Colonic mucosa (tissue), 4 donors: ENCODE measurements at regions not wholly inside any gene's neighbourhood (a gene's known extent, or its start where the extent isn't known, plus 50 kb on each side); places are given as distances from the start of the nearest gene placed in this dataset.

Experiments used
- DNase-seq: peaks from one replicate; pipeline ENCODE4 v3.0.0-alpha.2; 2020
- H3K27ac ChIP-seq: fragments of 200-600 bp; one replicate; pipeline ENCODE4 v1.8.0; 2021
- H3K27me3 ChIP-seq: fragments of 200-600 bp; one replicate; pipeline ENCODE4 v1.8.0; 2021
- H3K36me3 ChIP-seq: fragments of 200-600 bp; one replicate; pipeline ENCODE4 v1.8.0; 2021
- H3K4me1 ChIP-seq: fragments of 200-600 bp; one replicate; pipeline ENCODE4 v1.8.0; 2021; ENCODE audit warnings: mild to moderate bottlenecking
- H3K4me3 ChIP-seq: fragments of 200-600 bp; one replicate; pipeline ENCODE4 v1.8.0; 2021
- H3K9ac ChIP-seq, 2 donors: one replicate each; pipeline ENCODE4 v1.7.0; 2013; ENCODE audit warnings: control low read depth in 2 of 2, low read depth in 2 of 2, low read length in 2 of 2
- H3K9me3 ChIP-seq: fragments of 200-600 bp; one replicate; pipeline ENCODE4 v1.8.0; 2021
- intact Hi-C: fragments of 100-400 bp; cut with DNase I; formaldehyde crosslinking; loops from one replicate; pipeline ENCODE4 v1.14.1; 2022
- TF ChIP-seq, protein P1 (sequence below): fragments of 200-600 bp; IDR thresholded peaks from one replicate; pipeline ENCODE4 v1.8.0; 2022; ENCODE audit warnings: antibody characterized with exemption, mild to moderate bottlenecking
- donor health status: healthy.
- donor health status: DM: no; HTN: no; CAD: no.
- donor health status: DM: no; HTN: no; CAD: no.

DNA sequence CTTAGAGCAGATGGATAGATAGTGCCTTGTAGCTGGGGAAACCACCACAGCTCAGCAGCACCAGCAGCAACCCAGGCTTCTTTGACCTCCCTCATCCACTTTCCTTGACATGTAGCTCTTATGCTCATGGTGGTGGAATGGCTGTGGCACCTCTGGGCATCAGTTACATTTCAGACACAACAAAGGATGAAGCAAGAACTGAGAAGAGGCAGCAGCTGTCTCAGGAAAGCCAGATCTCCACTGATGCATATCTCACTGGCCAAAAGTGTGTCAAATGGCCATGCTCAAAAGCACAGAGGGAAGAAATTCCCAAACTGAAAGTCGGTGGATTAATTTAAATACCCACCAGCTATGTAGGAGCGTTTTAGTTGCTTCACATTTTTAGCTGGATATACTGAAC, 671.4 kb upstream of the SALL1 start:
- H3K9ac ChIP-seq: no peak overlapping the region
- H3K36me3 ChIP-seq: no peaks in the 10 kb centered on the region
- no peak overlapping the region for H3K4me3 ChIP-seq
- no peaks in the 10 kb centered on the region for H3K4me1 ChIP-seq
- H3K27ac ChIP-seq: no peak overlapping the region
- DNase-seq: no peak
- H3K9me3 ChIP-seq: no peaks in the 10 kb centered on the region
- TF ChIP-seq, protein P1, sequence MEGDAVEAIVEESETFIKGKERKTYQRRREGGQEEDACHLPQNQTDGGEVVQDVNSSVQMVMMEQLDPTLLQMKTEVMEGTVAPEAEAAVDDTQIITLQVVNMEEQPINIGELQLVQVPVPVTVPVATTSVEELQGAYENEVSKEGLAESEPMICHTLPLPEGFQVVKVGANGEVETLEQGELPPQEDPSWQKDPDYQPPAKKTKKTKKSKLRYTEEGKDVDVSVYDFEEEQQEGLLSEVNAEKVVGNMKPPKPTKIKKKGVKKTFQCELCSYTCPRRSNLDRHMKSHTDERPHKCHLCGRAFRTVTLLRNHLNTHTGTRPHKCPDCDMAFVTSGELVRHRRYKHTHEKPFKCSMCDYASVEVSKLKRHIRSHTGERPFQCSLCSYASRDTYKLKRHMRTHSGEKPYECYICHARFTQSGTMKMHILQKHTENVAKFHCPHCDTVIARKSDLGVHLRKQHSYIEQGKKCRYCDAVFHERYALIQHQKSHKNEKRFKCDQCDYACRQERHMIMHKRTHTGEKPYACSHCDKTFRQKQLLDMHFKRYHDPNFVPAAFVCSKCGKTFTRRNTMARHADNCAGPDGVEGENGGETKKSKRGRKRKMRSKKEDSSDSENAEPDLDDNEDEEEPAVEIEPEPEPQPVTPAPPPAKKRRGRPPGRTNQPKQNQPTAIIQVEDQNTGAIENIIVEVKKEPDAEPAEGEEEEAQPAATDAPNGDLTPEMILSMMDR: no peak
- intact Hi-C loops: no loop called here
- H3K27me3 ChIP-seq: no peaks in the 10 kb centered on the region

DNA sequence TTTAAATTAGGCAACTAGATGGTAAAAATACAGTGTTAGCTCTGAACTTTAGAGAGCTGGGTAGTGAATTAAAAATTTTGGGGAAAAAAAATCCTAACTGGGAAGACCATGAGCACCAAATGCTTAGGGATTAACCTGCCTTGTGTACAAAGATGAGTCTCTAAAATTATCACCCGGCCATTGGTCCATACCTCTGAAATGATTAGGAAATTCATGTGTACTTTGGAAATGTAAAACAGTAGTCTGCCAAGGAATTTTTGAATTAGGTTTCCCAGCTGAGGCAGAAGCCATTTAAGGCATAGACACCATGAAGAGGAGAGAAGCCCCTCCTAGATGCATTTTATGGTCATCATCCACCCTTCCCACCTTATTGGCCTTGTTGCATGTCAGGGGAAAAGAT, 670.5 kb upstream of the SALL1 start:
- H3K4me1 ChIP-seq: no peaks in the 10 kb centered on the region
- TF ChIP-seq, protein P1: no peak
- no peak for DNase-seq
- no peak overlapping the region for H3K27ac ChIP-seq
- H3K27me3 ChIP-seq: no peaks in the 10 kb centered on the region
- no peaks in the 10 kb centered on the region for H3K36me3 ChIP-seq
- intact Hi-C loops: no loop called here
- H3K9me3 ChIP-seq: no peaks in the 10 kb centered on the region
- no peak overlapping the region for H3K4me3 ChIP-seq
- H3K9ac ChIP-seq: no peak overlapping the region

DNA sequence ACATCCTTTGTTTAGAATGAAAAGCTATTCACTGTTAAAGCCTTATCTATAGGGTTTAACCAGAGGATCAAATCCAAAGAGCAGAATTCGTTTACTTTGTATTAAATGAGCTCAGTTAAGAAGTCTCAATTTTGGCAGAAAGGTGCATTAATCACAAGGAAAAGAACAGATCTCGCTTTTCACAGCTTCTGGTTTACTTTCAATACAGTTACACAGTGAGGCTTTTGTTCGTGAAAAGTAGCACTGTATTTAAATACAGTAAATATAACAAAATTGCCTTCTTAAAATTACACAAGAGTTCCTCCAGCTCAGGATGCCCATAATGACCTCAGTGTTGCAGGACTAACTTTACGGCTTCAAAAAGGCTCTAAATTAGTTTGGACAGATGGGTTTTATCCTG, 669.1 kb upstream of the SALL1 start:
- DNase-seq: no peak
- Histone ChIP-seq H3K36me3 (no peaks in the 10 kb centered on the region), H3K27me3 (no peaks in the 10 kb centered on the region), H3K9ac (no peak overlapping the region), H3K4me3 (no peak overlapping the region), H3K9me3 (no peaks in the 10 kb centered on the region), H3K4me1 (no peaks in the 10 kb centered on the region), H3K27ac (no peak overlapping the region)
- intact Hi-C loops: no loop called here
- TF ChIP-seq, protein P1: no peak

GRCh38 chr16:51818342-51818944, 667.4 kb upstream of the SALL1 start:
- peak; percentile 39 for DNase-seq
- TF ChIP-seq, protein P1: peak; percentile 23
- intact Hi-C loops: no loop called here
- no peak overlapping the region for H3K4me3 ChIP-seq
- H3K9ac ChIP-seq: no peak overlapping the region
- H3K36me3 ChIP-seq: no peaks in the 10 kb centered on the region
- H3K4me1 ChIP-seq: no peaks in the 10 kb centered on the region
- no peaks in the 10 kb centered on the region for H3K27me3 ChIP-seq
- no peaks in the 10 kb centered on the region for H3K9me3 ChIP-seq
- no peak overlapping the region for H3K27ac ChIP-seq

DNA sequence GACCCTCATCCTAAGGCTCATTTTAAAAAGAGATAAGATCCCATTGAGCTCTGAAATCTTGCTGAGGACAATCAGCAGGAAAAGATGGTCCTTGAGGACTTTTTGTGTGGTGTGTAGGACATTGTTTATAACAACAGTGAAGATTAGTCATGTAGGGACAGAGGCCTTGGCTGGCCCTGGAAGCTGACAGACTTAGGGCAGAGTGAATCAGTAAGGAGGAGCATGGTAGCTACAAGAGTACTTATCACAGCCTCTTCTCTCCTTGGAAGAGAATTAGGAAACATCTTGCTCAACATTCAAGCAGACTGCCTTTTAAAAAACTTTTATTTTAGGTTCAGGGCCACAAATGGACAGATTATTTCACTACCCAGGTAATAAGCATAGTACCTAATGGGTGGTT, 665.9 kb upstream of the SALL1 start:
- Histone ChIP-seq H3K9ac (no peak overlapping the region), H3K27ac (no peak overlapping the region), H3K36me3 (no peaks in the 10 kb centered on the region), H3K9me3 (no peaks in the 10 kb centered on the region), H3K27me3 (no peaks in the 10 kb centered on the region), H3K4me3 (no peak overlapping the region), H3K4me1 (no peaks in the 10 kb centered on the region)
- intact Hi-C loops: no loop called here
- TF ChIP-seq, protein P1: no peak
- no peak for DNase-seq
